Central memory CD8-positive, alpha-beta T cell (primary cell): ENCODE measurements at regions not wholly inside any gene's neighbourhood (a gene's known extent, or its start where the extent isn't known, plus 50 kb on each side); places are given as distances from the start of the nearest gene placed in this dataset.
"Not testable (repeated sequence)": the region's sequence is repeated elsewhere in the genome, so short reads cannot be mapped to it uniquely, and the experiment has no call there.

Experiments used
- ATAC-seq: fragments of 150-1000 bp; cut with Tn5 transposase; replicated peaks from 2 replicates; pipeline ENCODE4 v1.10.0; 2022; ENCODE audit warnings: mild to moderate bottlenecking, moderate FRiP score, moderate number of reproducible peaks; ENCODE audit not compliant: poor library complexity, severe bottlenecking; ENCODE audit errors: extremely low read depth
- DNase-seq, 2 donors: peaks; one replicate each; pipeline ENCODE4 v3.0.0; 2021; ENCODE audit warnings: low spot score in 2 of 2
- H3K27ac Mint-ChIP-seq: one replicate; pipeline ENCODE4 v1.8.0; 2022; ENCODE audit warnings: low read depth, mild to moderate bottlenecking, moderate library complexity, mixed read lengths
- H3K27me3 Mint-ChIP-seq: one replicate; pipeline ENCODE4 v1.8.0; 2022; ENCODE audit warnings: mixed read lengths
- H3K36me3 Mint-ChIP-seq: one replicate; pipeline ENCODE4 v1.8.0; 2022; ENCODE audit warnings: mild to moderate bottlenecking, moderate library complexity, mixed read lengths; ENCODE audit not compliant: insufficient read depth
- H3K4me1 Mint-ChIP-seq: one replicate; pipeline ENCODE4 v1.8.0; 2022; ENCODE audit warnings: mixed read lengths
- H3K4me3 Mint-ChIP-seq: one replicate; pipeline ENCODE4 v1.8.0; 2022; ENCODE audit warnings: mild to moderate bottlenecking, moderate library complexity, mixed read lengths
- H3K9me3 Mint-ChIP-seq: one replicate; pipeline ENCODE4 v1.8.0; 2022; ENCODE audit warnings: mixed read lengths

DNA sequence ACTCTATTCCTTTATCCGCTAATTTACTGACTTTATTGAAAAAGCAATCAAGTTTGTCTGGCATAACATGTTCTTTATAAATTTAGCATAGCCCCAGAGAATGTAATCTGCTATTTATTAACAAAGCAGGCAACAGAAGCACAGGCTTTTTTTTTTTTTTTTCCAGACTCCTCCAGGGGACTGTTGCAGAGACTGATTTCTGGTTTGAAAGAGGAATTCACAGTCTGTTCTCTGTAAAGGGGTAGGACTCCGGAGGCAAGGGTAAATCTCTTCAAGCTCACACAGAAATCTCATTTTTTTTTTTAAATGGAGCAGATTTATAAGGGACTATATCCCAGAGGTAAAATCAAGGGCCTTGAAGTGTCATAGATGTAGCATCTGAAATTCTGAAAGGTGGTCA is 1386.5 kb upstream of the CDH8 start:
- DNase-seq (no peak), ATAC-seq (no peak)
- Mint-ChIP-seq H3K9me3 (peaks cover 15% of the 10 kb centered on the region), H3K4me1 (no peaks in the 10 kb centered on the region), H3K27me3 (no peaks in the 10 kb centered on the region), H3K36me3 (no peaks in the 10 kb centered on the region), H3K27ac (no peak overlapping the region), H3K4me3 (no peak overlapping the region)

DNA sequence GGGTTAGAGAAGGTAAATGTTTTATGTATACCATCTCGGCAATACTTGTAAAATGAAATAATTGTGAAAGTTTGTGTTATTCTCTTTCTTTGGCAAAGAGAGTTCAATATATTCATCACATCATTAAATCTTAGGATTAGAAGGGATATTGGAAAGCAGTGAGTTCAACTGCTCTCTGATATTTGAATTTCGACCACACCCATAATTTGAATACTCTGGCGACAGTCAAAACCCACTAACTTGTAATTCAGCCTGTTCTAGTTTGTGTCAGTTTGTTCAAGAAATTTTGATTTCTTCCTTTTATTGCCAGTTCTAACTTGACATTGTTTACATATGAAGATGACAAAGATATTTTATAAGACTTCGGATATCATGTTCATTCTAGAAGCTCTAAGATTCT is 1380.5 kb upstream of the CDH8 start:
- peaks cover 2% of the 10 kb centered on the region for H3K36me3 Mint-ChIP-seq

DNA sequence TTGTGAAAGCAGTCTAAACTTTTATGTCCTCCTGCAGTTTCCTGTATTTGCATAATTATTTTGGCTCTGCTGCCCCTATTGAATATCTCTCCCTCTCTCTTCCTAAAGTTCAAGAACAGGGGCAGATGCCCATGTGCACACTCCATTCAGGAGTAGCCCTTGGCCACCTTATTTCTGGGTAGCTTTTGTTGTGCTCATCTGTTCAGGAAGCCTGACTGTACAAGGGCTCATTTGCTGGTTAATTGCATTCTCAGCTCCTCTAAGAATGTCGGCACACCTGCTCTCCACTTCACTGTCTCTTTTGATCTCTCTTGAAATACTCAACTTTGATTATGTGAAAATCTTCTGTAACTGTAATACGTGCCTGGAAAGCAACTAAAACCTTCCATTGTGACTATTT is 1378.8 kb upstream of the CDH8 start:
- H3K9me3 Mint-ChIP-seq = peaks cover 11% of the 10 kb centered on the region
- peaks cover 2% of the 10 kb centered on the region for H3K36me3 Mint-ChIP-seq
- no peaks in the 10 kb centered on the region for H3K27me3 Mint-ChIP-seq
- H3K4me3 Mint-ChIP-seq = no peak overlapping the region
- no peaks in the 10 kb centered on the region for H3K4me1 Mint-ChIP-seq
- H3K27ac Mint-ChIP-seq = no peak overlapping the region
- ATAC-seq (no peak), DNase-seq (no peak)

More for the DNA sequence above, 1380.5 kb upstream of the CDH8 start:
- no peak overlapping the region for H3K4me3 Mint-ChIP-seq
- no peaks in the 10 kb centered on the region for H3K4me1 Mint-ChIP-seq
- no peak for DNase-seq
- H3K27me3 Mint-ChIP-seq = no peaks in the 10 kb centered on the region
- no peak for ATAC-seq
- H3K27ac Mint-ChIP-seq = no peak overlapping the region
- H3K9me3 Mint-ChIP-seq = peaks cover 11% of the 10 kb centered on the region

DNA sequence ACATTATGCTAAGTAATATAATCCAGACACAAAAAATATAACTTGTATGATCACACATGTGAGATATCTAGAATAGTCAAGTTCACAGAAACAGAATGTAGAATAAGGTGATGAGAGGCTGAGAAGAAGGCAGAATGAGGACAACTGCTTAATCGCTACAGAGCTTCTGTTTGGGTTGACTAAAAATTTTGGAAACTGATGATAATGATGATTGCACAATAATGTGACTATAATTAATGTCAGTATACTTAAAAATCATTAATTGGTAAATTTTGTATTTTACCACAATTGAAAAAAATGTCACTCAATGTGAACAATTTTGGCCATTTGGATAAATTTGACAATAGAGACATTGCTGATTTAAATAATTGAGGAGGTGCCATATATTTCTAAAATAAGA is 1374.4 kb upstream of the CDH8 start:
- Mint-ChIP-seq H3K4me1 (no peaks in the 10 kb centered on the region), H3K9me3 (peaks cover 13% of the 10 kb centered on the region), H3K27me3 (no peaks in the 10 kb centered on the region), H3K36me3 (peaks cover 2% of the 10 kb centered on the region), H3K27ac (no peak overlapping the region), H3K4me3 (no peak overlapping the region)
- DNase-seq (no peak), ATAC-seq (no peak)

DNA sequence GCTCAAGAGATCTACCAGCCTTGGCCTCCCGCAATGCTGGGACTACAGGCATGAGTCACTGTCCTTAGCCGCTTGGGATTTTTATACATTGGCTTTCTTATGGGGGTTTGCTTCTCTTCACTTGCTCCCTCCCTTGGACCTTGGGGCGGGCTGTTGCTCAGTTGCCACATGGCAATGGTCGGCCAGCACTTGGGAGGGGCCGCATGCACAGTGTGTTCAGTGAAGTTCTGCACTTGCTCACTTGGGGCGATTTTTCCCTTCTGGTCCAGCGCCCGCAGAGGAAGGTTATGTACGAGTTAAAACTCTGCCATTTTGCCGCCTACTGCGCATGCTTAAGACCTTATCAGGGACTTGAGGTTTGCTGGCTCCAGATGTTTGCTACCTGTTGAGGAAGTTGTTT is 1367.6 kb upstream of the CDH8 start:
- Mint-ChIP-seq H3K36me3 (no peaks in the 10 kb centered on the region), H3K9me3 (peaks cover 19% of the 10 kb centered on the region), H3K27me3 (no peaks in the 10 kb centered on the region), H3K4me1 (no peaks in the 10 kb centered on the region), H3K4me3 (no peak overlapping the region), H3K27ac (no peak overlapping the region)
- DNase-seq (no peak), ATAC-seq (no peak)

DNA sequence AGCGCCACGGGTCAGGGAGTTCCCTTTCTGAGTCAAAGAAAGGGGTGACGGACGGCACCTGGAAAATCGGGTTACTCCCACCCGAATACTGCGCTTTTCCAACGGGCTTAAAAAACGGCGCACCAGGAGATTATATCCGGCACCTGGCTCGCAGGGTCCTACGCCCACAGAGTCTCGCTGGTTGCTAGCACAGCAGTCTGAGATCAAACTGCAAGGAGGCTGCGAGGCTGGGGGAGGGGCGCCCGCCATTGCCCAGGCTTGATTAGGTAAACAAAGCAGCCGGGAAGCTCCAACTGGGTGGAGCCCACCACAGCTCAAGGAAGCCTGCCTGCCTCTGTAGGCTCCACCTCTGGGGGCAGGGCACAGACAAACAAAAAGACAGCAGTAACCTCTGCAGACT is 1352.0 kb upstream of the CDH8 start:
- not testable (repeated sequence) for H3K4me1 Mint-ChIP-seq

DNA sequence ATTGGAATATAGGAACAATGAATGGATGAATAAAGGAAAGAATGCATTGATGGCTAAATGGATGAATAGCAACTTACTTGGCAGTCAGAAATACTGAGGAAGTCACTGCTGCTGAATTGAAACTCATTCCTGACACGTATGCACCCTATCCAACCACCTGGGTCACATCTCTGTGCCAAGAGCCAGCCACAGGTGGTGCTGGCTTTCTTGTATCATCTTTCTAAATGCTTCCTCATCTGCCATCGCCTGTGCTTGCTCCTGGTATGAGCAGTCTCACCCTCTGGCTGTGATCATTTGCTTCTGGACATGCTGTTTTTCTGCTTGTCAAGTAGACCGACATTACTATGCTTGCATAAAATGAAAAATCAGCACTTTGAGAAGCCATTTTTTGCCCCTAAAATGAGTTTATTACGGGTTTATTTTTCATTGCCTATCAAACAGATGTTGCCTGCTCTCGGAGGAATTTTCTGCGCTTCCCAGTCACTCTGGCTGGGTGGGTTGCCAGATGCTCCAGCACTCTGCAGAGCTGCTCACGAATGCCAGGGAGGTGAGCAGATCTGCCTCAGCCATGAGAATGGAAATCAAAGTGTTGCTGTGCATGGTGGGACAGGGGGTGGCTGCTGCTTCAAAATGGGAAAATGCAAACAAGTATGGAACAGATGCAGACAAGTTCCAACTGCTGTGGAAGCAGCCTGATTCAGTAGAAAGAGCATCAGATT is 1349.6 kb upstream of the CDH8 start:
- Mint-ChIP-seq H3K9me3 (peaks cover 7% of the 10 kb centered on the region), H3K4me3 (no peak overlapping the region), H3K36me3 (no peaks in the 10 kb centered on the region), H3K27ac (no peak overlapping the region), H3K4me1 (no peaks in the 10 kb centered on the region), H3K27me3 (no peaks in the 10 kb centered on the region)
- ATAC-seq (no peak), DNase-seq (no peak)

More for the DNA sequence above, 1352.0 kb upstream of the CDH8 start:
- not testable (repeated sequence) for H3K36me3 Mint-ChIP-seq, H3K9me3 Mint-ChIP-seq, ATAC-seq, H3K4me3 Mint-ChIP-seq, H3K27ac Mint-ChIP-seq, H3K27me3 Mint-ChIP-seq, DNase-seq

DNA sequence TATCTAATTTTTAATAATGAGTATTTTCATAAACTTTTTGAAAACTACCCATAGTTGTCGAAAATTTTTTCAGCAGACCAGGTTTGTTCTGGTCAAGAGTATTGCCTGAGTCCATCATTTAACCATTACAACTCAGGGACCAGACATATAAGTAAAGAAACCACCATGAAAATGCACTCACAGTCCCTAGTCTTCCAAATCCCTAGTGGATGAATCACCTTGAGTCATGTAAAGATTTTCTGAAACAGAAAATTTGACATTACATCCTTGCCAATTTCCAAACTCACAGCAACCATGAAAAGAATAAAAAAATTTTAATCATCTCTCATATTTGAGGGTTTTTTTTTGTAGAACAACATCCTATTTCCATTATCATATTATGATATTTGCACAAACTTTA is 1337.5 kb upstream of the CDH8 start:
- no peaks in the 10 kb centered on the region for H3K4me1 Mint-ChIP-seq
- no peak for ATAC-seq
- no peaks in the 10 kb centered on the region for H3K27me3 Mint-ChIP-seq
- H3K27ac Mint-ChIP-seq = no peak overlapping the region
- H3K4me3 Mint-ChIP-seq = no peak overlapping the region
- no peak for DNase-seq
- H3K36me3 Mint-ChIP-seq = no peaks in the 10 kb centered on the region
- peaks cover 15% of the 10 kb centered on the region for H3K9me3 Mint-ChIP-seq

DNA sequence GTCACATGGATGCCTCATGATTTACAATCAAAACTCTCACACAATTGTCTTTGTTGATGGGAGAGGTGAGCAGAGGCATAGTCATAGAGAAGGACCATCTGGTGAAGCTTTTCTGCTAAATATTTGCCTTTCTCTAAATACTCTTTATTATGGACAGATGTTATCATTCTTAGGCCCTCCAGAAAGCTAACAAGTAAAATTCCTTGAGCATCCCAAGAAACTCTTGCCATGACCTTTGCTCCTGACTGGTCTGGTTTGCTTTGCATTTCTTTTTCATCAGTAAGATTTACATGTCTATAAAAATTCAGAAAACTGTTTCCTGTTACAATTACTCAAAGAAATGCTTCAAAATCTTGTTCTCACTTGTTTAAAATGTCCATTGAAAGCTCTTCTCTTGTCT is 1336.6 kb upstream of the CDH8 start:
- no peaks in the 10 kb centered on the region for H3K4me1 Mint-ChIP-seq
- ATAC-seq (no peak), DNase-seq (no peak)
- peaks cover 24% of the 10 kb centered on the region for H3K9me3 Mint-ChIP-seq
- H3K4me3 Mint-ChIP-seq = no peak overlapping the region
- H3K36me3 Mint-ChIP-seq = no peaks in the 10 kb centered on the region
- H3K27me3 Mint-ChIP-seq = no peaks in the 10 kb centered on the region
- H3K27ac Mint-ChIP-seq = no peak overlapping the region

DNA sequence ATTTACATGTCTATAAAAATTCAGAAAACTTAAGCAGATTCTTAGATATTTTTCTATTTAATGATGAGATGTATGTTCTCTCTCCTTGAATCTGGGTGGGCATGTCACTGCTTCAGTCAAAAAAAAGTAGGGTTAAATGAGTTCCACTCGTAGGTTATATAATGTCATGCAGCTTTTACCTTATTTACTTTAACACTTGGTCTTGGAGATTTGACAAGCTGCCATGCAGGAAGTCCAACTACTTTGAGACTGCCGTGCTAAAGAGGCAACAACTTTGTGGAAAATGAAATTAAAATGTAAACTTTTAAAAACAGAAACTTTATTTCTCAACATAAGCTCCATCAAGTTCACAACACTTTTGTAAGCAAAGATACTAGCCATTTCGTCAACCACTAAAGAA is 1336.0 kb upstream of the CDH8 start:
- Mint-ChIP-seq H3K36me3 (no peaks in the 10 kb centered on the region), H3K27ac (no peak overlapping the region), H3K4me1 (no peaks in the 10 kb centered on the region), H3K4me3 (no peak overlapping the region), H3K9me3 (peaks cover 24% of the 10 kb centered on the region), H3K27me3 (no peaks in the 10 kb centered on the region)
- ATAC-seq = no peak
- no peak for DNase-seq

DNA sequence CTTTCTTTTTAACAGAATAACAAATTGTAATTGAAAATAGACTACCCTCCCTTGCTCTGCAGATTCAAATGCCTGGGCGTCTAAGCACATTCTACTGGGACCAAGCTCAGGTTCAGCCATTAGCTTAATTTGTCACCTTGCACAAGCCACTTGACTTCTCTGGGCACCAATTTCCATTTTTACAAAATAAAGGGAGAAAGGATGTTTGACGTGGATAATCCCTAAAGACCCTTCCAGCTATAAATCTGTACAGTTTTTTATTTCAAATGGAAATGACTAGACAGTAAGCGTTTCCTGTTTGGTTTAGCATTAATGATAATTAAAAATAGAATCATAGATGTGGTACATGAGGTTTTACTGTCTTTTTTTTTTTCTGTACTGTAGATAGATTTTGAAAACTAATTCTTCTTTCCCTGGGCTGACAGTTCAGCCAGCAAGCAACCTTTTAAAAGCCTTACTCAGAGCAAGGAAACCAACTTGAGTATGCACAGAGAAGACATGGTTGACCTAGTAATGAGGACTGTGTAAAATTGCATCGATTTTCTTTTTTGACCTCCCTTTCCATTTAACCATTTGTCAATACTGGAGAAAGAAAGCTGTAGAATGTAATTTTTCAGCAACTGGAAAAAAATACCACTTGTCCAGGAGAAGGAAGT is 1329.5 kb upstream of the CDH8 start:
- peaks cover 20% of the 10 kb centered on the region for H3K9me3 Mint-ChIP-seq
- no peak overlapping the region for H3K27ac Mint-ChIP-seq
- H3K4me3 Mint-ChIP-seq = no peak overlapping the region
- H3K4me1 Mint-ChIP-seq = no peaks in the 10 kb centered on the region
- no peak for DNase-seq
- no peaks in the 10 kb centered on the region for H3K27me3 Mint-ChIP-seq
- no peak for ATAC-seq
- H3K36me3 Mint-ChIP-seq = no peaks in the 10 kb centered on the region

DNA sequence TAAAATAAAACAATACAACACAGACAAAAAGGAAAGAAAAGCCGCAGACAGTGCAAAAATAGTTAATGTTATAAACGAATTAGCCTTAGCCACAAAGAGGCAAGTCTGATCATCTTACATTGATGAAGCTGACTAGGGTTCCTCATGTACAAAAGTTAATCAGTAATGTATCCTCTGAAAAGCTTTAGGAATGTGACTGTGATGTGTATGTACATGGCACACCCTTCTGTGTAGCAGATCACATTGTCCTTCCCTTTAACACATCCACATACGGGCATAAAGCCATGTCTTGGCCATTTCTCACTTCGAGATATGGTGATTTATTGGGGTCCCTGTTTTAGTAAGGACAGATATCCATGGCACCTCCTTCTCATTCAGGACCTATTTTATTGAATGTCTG is 1327.5 kb upstream of the CDH8 start:
- H3K4me1 Mint-ChIP-seq = no peaks in the 10 kb centered on the region
- ATAC-seq (no peak), DNase-seq (no peak)
- no peaks in the 10 kb centered on the region for H3K27me3 Mint-ChIP-seq
- H3K4me3 Mint-ChIP-seq = no peak overlapping the region
- peaks cover 15% of the 10 kb centered on the region for H3K9me3 Mint-ChIP-seq
- no peak overlapping the region for H3K27ac Mint-ChIP-seq
- no peaks in the 10 kb centered on the region for H3K36me3 Mint-ChIP-seq

DNA sequence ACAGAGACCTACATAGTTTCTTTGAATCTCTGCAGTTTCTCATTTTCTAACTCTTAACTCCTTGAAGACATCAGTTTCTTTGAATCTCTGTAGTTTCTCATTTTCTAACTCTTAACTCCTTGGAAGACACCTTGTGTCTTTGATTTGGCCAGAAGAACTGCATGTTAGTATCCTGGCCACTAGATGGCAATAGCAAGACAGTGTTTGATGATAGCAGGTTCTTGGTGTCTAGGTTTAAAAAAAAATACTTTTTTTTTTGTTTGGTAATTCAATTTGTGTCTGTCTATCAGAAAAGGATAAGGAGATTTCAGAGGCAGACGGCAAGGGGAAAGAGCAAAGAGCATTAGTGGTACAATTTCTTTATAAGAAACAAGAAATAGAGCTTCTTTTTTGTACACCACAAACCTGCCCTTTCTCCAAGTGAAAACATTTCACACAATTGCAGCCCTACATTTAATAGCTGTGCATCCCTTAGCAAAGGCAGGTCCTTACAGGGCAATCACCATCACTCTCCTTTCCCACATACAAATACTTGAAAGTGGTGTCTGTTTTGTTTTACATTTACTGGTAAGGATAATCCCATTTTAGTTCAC is 1324.9 kb upstream of the CDH8 start:
- DNase-seq (no peak), ATAC-seq (no peak)
- Mint-ChIP-seq H3K4me3 (no peak overlapping the region), H3K27ac (no peak overlapping the region), H3K4me1 (no peaks in the 10 kb centered on the region), H3K9me3 (peaks cover 12% of the 10 kb centered on the region), H3K36me3 (no peaks in the 10 kb centered on the region), H3K27me3 (no peaks in the 10 kb centered on the region)
